Left hindlimb (tissue), 1 donor: ENCODE measurements at regions not wholly inside any gene's neighbourhood (a gene's known extent, or its start where the extent isn't known, plus 50 kb on each side); places are given as distances from the start of the nearest gene placed in this dataset.

Experiments
- DNase-seq: peaks from one replicate; pipeline ENCODE4 v3.0.0-alpha.2; 2018

- DNase-seq = no peak
Observed at GRCh38 chr7:41633690-41634089, 69.2 kb downstream of the INHBA start.

- DNase-seq = no peak
Observed at GRCh38 chr7:41630741-41631140, 72.1 kb downstream of the INHBA start.

- no peak for DNase-seq
Observed at GRCh38 chr7:41629711-41630111, 73.2 kb downstream of the INHBA start.

- DNase-seq = no peak
Observed at GRCh38 chr7:41628901-41629300, 74.0 kb downstream of the INHBA start.

GRCh38 chr7:41627645-41628298 is 75.1 kb downstream of the INHBA start:
- DNase-seq = no peak

- no peak for DNase-seq
Observed at GRCh38 chr7:41624818-41625217, 78.1 kb downstream of the INHBA start.

GRCh38 chr7:41621953-41622831 is 80.7 kb downstream of the INHBA start:
- no peak for DNase-seq

GRCh38 chr7:41617987-41618386 is 84.9 kb downstream of the INHBA start:
- no peak for DNase-seq

- DNase-seq = no peak
Observed at GRCh38 chr7:41612798-41613197, 90.1 kb downstream of the INHBA start.

GRCh38 chr7:41612386-41612785 is 90.5 kb downstream of the INHBA start:
- no peak for DNase-seq

- DNase-seq = no peak
Observed at GRCh38 chr7:41608447-41608846, 94.4 kb downstream of the INHBA start.

GRCh38 chr7:41603985-41604384 is 98.9 kb downstream of the INHBA start:
- DNase-seq = no peak

GRCh38 chr7:41599760-41600159 is 103.1 kb downstream of the INHBA start:
- no peak for DNase-seq

- no peak for DNase-seq
Observed at GRCh38 chr7:41592794-41593193, 110.1 kb downstream of the INHBA start.

- DNase-seq = no peak
Observed at GRCh38 chr7:41592236-41592635, 110.7 kb downstream of the INHBA start.

- no peak for DNase-seq
Observed at GRCh38 chr7:41590986-41591385, 111.9 kb downstream of the INHBA start.

GRCh38 chr7:41588341-41588740 is 114.5 kb downstream of the INHBA start:
- no peak for DNase-seq

GRCh38 chr7:41586931-41587640 is 115.8 kb downstream of the INHBA start:
- no peak for DNase-seq

- DNase-seq = no peak
Observed at GRCh38 chr7:41584746-41585145, 118.1 kb downstream of the INHBA start.

- no peak for DNase-seq
Observed at GRCh38 chr7:41582116-41582515, 120.8 kb downstream of the INHBA start.

GRCh38 chr7:41581041-41581440 is 121.8 kb downstream of the INHBA start:
- DNase-seq = no peak

GRCh38 chr7:41579961-41580935 is 122.6 kb downstream of the INHBA start:
- DNase-seq = no peak
